ENCODE measurements at regions not wholly inside any gene's neighbourhood (a gene's known extent, or its start where the extent isn't known, plus 50 kb on each side); places are given as distances from the start of the nearest gene placed in this dataset.

DNA sequence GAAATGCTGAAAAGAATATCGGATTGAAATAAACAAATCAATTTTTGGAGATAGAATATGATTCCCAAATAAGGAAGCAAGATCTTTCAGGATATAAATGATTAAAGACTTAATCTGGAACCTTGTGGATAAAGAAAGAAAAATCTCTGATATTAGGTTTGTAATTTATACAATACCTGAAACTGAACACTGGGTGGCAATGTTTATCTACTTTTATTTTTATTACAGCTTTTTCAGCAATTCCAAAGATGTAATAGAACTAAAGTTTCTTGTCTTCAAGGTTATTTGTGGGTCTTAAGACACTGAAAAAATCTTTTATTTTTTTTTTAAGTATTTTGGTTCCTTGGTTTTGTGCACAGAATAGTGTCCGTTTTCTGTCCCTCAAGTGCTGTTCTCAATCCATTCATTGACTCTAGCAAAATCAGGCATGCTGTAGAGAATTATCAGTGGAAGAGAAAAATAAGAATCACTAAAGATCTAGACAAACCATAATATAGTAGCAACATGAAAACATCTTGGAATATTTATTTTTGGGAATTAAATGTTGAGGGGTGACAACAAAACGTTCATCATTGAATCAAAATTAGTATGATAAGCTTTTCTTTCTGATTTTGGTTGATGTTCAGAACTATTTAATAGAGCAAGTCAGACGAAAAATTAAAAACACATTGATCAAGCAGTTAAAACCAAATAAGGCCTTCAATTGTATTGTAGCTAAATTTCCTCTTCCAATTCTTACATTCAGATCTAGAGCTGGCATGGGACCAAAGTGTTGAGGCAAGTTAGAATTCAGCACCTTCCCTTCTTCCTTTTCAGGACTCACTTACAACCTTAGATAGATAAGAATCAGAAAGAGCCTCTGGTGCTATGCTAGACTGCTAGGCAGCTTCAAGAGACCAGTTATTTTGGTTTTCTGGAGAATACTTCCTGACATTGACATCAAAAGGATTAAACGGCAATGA is 704.4 kb upstream of the PCDH20 start:
- DNase-seq (no peak), ATAC-seq (ENCODE audit: poor library complexity) (no peak)
- intact Hi-C loops (cut with DNase I, micrococcal nuclease) = no loop called here
- H3K9me3 Mint-ChIP-seq = no peaks in the 10 kb centered on the region
- no peaks in the 10 kb centered on the region for H3K27me3 Mint-ChIP-seq
- Histone ChIP-seq H3K27ac (ENCODE audit: low read depth in 1 of 2, low read length in 2 of 2) (no peak overlapping the region), H3K9me3 (ENCODE audit: control insufficient read depth in 1 of 2, insufficient read depth in 1 of 2, low read length in 2 of 2) (peaks cover 0 to 5% of the 10 kb centered on the region in 2 experiments), H3K4me1 (ENCODE audit: insufficient read depth, low read length) (no peaks in the 10 kb centered on the region), H3K27me3 (ENCODE audit: control insufficient read depth in 1 of 2, insufficient read depth in 2 of 2, low read length in 2 of 2) (no peaks in the 10 kb centered on the region), H3K4me3 (ENCODE audit: low read length) (no peak overlapping the region), H3K36me3 (ENCODE audit: insufficient read depth, low read length) (no peaks in the 10 kb centered on the region)
- no peak overlapping the region for H3K27ac Mint-ChIP-seq
- no peaks in the 10 kb centered on the region for H3K4me1 Mint-ChIP-seq (ENCODE audit: low read depth)
- POLR2A ChIA-PET = no interaction called here
- TF ChIP-seq, protein P1, sequence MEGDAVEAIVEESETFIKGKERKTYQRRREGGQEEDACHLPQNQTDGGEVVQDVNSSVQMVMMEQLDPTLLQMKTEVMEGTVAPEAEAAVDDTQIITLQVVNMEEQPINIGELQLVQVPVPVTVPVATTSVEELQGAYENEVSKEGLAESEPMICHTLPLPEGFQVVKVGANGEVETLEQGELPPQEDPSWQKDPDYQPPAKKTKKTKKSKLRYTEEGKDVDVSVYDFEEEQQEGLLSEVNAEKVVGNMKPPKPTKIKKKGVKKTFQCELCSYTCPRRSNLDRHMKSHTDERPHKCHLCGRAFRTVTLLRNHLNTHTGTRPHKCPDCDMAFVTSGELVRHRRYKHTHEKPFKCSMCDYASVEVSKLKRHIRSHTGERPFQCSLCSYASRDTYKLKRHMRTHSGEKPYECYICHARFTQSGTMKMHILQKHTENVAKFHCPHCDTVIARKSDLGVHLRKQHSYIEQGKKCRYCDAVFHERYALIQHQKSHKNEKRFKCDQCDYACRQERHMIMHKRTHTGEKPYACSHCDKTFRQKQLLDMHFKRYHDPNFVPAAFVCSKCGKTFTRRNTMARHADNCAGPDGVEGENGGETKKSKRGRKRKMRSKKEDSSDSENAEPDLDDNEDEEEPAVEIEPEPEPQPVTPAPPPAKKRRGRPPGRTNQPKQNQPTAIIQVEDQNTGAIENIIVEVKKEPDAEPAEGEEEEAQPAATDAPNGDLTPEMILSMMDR (IDR thresholded peaks at IDR 0.05) = no peak
- no peaks in the 10 kb centered on the region for H3K36me3 Mint-ChIP-seq (ENCODE audit: low read depth)
- CTCF ChIA-PET = no interaction called here
- H3K4me3 Mint-ChIP-seq = no peak overlapping the region

DNA sequence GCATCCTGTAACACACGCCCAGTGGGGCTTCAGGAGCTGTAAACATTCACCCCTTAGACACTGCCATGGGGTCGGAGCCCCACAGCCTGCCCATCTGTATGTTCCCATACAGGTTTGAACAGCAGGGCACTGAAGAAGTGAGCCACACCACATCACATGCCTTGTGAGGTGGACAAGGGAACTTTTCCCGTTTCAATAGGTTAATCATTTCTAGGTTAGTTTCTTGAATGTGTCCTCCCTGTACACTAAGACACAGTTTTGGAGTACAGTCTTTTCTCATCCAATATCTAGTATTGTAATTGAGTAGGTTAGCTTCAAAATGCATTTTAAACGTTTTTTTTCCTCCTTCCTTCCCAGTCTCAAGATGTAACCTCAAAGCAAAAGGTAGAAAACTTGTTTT is 700.2 kb upstream of the PCDH20 start:
- Mint-ChIP-seq H3K36me3 (ENCODE audit: low read depth) (no peaks in the 10 kb centered on the region), H3K27ac (no peak overlapping the region), H3K27me3 (no peaks in the 10 kb centered on the region), H3K4me3 (no peak overlapping the region), H3K4me1 (ENCODE audit: low read depth) (no peaks in the 10 kb centered on the region), H3K9me3 (no peaks in the 10 kb centered on the region)
- ChIA-PET POLR2A (no interaction called here), CTCF (no interaction called here)
- no peak for DNase-seq
- ATAC-seq (ENCODE audit: poor library complexity) = no peak
- Histone ChIP-seq H3K27ac (ENCODE audit: low read depth in 1 of 2, low read length in 2 of 2) (no peak overlapping the region), H3K27me3 (ENCODE audit: control insufficient read depth in 1 of 2, insufficient read depth in 2 of 2, low read length in 2 of 2) (no peaks in the 10 kb centered on the region), H3K4me3 (ENCODE audit: low read length) (no peak overlapping the region), H3K9me3 (ENCODE audit: control insufficient read depth in 1 of 2, insufficient read depth in 1 of 2, low read length in 2 of 2) (peaks cover 0 to 5% of the 10 kb centered on the region in 2 experiments), H3K4me1 (ENCODE audit: insufficient read depth, low read length) (no peaks in the 10 kb centered on the region), H3K36me3 (ENCODE audit: insufficient read depth, low read length) (no peaks in the 10 kb centered on the region)
- TF ChIP-seq, protein P1 (IDR thresholded peaks at IDR 0.05) = no peak
- intact Hi-C loops (cut with DNase I, micrococcal nuclease) = no loop called here

DNA sequence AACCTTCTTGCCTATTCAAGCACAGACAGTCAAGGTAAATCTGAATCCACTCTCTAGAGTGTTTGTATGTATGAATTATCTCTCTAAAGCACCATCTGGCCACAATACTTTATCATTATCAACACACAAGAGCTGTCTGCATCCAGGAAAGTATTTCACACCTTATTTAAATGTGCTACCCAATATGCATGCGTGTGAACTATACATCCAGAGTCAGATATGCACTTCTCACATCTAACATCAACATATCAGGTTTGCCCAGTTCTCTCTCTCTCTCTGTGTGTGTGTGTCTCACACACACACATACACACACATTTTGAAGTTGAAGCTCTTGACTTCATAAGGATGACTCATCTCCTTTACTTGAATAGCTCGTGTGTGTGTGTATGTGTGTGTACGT is 697.5 kb upstream of the PCDH20 start:
- Histone ChIP-seq H3K4me3 (ENCODE audit: low read length) (no peak overlapping the region), H3K27ac (ENCODE audit: low read depth in 1 of 2, low read length in 2 of 2) (no peak overlapping the region), H3K36me3 (ENCODE audit: insufficient read depth, low read length) (no peaks in the 10 kb centered on the region), H3K27me3 (ENCODE audit: control insufficient read depth in 1 of 2, insufficient read depth in 2 of 2, low read length in 2 of 2) (no peaks in the 10 kb centered on the region), H3K4me1 (ENCODE audit: insufficient read depth, low read length) (no peaks in the 10 kb centered on the region), H3K9me3 (ENCODE audit: control insufficient read depth in 1 of 2, insufficient read depth in 1 of 2, low read length in 2 of 2) (peaks cover 0 to 5% of the 10 kb centered on the region in 2 experiments)
- no peaks in the 10 kb centered on the region for H3K27me3 Mint-ChIP-seq
- H3K27ac Mint-ChIP-seq = no peak overlapping the region
- POLR2A ChIA-PET = no interaction called here
- H3K4me3 Mint-ChIP-seq = no peak overlapping the region
- ATAC-seq (ENCODE audit: poor library complexity) (no peak), DNase-seq (no peak)
- no peaks in the 10 kb centered on the region for H3K4me1 Mint-ChIP-seq (ENCODE audit: low read depth)
- CTCF ChIA-PET = no interaction called here
- H3K9me3 Mint-ChIP-seq = no peaks in the 10 kb centered on the region
- TF ChIP-seq, protein P1 (IDR thresholded peaks at IDR 0.05) = no peak
- H3K36me3 Mint-ChIP-seq (ENCODE audit: low read depth) = no peaks in the 10 kb centered on the region
- intact Hi-C loops (cut with DNase I, micrococcal nuclease) = no loop called here
